IMR-90 (cell line): ENCODE measurements at regions not wholly inside any gene's neighbourhood (a gene's known extent, or its start where the extent isn't known, plus 50 kb on each side); places are given as distances from the start of the nearest gene placed in this dataset.
"Not testable (repeated sequence)": the region's sequence is repeated elsewhere in the genome, so short reads cannot be mapped to it uniquely, and the experiment has no call there.

Experiments
- CEBPB ChIP-seq: IDR thresholded peaks from 2 replicates; pipeline ENCODE4 v1.6.1; 2012; ENCODE audit warnings: low read depth, low read length, improper control_type of control experiment
- CTCF ChIP-seq: conservative IDR thresholded peaks from 2 replicates; pipeline ENCODE4 v1.5.1; 2012; ENCODE audit warnings: mild to moderate bottlenecking, low read depth, low read length, improper control_type of control experiment
- MAZ ChIP-seq: IDR thresholded peaks from 2 replicates; pipeline ENCODE4 v1.6.1; 2012; ENCODE audit warnings: low read depth, mild to moderate bottlenecking, low read length, improper control_type of control experiment, moderate library complexity, borderline replicate concordance
- MXI1 ChIP-seq: IDR thresholded peaks from 2 replicates; pipeline ENCODE4 v1.6.1; 2012; ENCODE audit warnings: low read depth, mild to moderate bottlenecking, low read length, moderate library complexity, borderline replicate concordance
- POLR2A ChIP-seq: IDR thresholded peaks from 2 replicates; pipeline ENCODE4 v1.6.1; 2012; ENCODE audit warnings: mild to moderate bottlenecking, low read depth, low read length
- RAD21 ChIP-seq: IDR thresholded peaks from 2 replicates; pipeline ENCODE4 v1.6.1; 2012; ENCODE audit warnings: low read length, improper control_type of control experiment
- SMC3 ChIP-seq: fragments of 150-350 bp; IDR thresholded peaks from 2 replicates; pipeline ENCODE4 v1.6.1; 2016; ENCODE audit warnings: low read depth, mild to moderate bottlenecking, antibody characterized with exemption, low read length, moderate library complexity
- USF2 ChIP-seq: fragments of 150-350 bp; IDR thresholded peaks from 2 replicates; pipeline ENCODE4 v1.6.1; 2017; ENCODE audit warnings: mild to moderate bottlenecking, antibody characterized with exemption, low read length, low read depth

GRCh38 chr5:125691738-125692530, 731.3 kb upstream of the GRAMD2B start:
- TF ChIP-seq POLR2A, CTCF, CEBPB, RAD21, MXI1, MAZ, USF2, SMC3: not testable (repeated sequence)
